H9 (cell line): ENCODE measurements at regions not wholly inside any gene's neighbourhood (a gene's known extent, or its start where the extent isn't known, plus 50 kb on each side); places are given as distances from the start of the nearest gene placed in this dataset.
A peak's percentile ranks its signal among the peaks of the same experiment; 100 is the strongest.

Source experiments
- DNase-seq: peaks from one replicate; pipeline ENCODE4 v3.0.0-alpha.2; 2017
- H2AFZ ChIP-seq: one replicate; pipeline ENCODE4 v1.6.1; 2013; ENCODE audit warnings: mild to moderate bottlenecking, low read length, control low read depth, moderate library complexity
- H2AK5ac ChIP-seq: 2 replicates; pipeline ENCODE4 v1.6.1; 2013; ENCODE audit warnings: low read length, control low read depth, mixed read lengths; ENCODE audit not compliant: insufficient read length
- H2BK120ac ChIP-seq: one replicate; pipeline ENCODE4 v1.6.1; 2013; ENCODE audit warnings: low read depth, mild to moderate bottlenecking, low read length, control low read depth, inconsistent platforms; ENCODE audit not compliant: poor library complexity, severe bottlenecking
- H2BK12ac ChIP-seq: 2 replicates; pipeline ENCODE4 v1.6.1; 2013; ENCODE audit warnings: low read length, control low read depth, mixed read lengths, low read depth; ENCODE audit not compliant: insufficient read length
- H2BK15ac ChIP-seq: 2 replicates; pipeline ENCODE4 v1.6.1; 2013; ENCODE audit warnings: low read depth, low read length, control low read depth
- H2BK20ac ChIP-seq: one replicate; pipeline ENCODE4 v1.6.1; 2013; ENCODE audit warnings: low read depth, mild to moderate bottlenecking, low read length, control low read depth, inconsistent platforms; ENCODE audit not compliant: poor library complexity, severe bottlenecking
- H2BK5ac ChIP-seq: 2 replicates; pipeline ENCODE4 v1.6.1; 2013; ENCODE audit warnings: low read length, control low read depth, mixed read lengths; ENCODE audit not compliant: insufficient read length
- H3K14ac ChIP-seq: 2 replicates; pipeline ENCODE4 v1.6.1; 2013; ENCODE audit warnings: low read length, control low read depth; ENCODE audit not compliant: insufficient read depth
- H3K18ac ChIP-seq: 2 replicates; pipeline ENCODE4 v1.6.1; 2013; ENCODE audit warnings: low read depth, mild to moderate bottlenecking, mixed read lengths, low read length, control low read depth; ENCODE audit not compliant: insufficient read length
- H3K23ac ChIP-seq: 2 replicates; pipeline ENCODE4 v1.6.1; 2013; ENCODE audit warnings: low read length, control low read depth, mixed read lengths, low read depth; ENCODE audit not compliant: insufficient read length
- H3K23me2 ChIP-seq: 2 replicates; pipeline ENCODE4 v1.6.1; 2013; ENCODE audit warnings: low read depth, mild to moderate bottlenecking, mixed read lengths, low read length, control low read depth; ENCODE audit not compliant: insufficient read length, poor library complexity, severe bottlenecking
- H3K27ac ChIP-seq: 2 replicates; pipeline ENCODE4 v1.5.1; 2013; ENCODE audit warnings: low read length, control low read depth, mixed read lengths, low read depth; ENCODE audit not compliant: insufficient read length
- H3K27me3 ChIP-seq: 2 replicates; pipeline ENCODE4 v1.6.1; 2013; ENCODE audit warnings: low read length, control low read depth, inconsistent platforms; ENCODE audit not compliant: insufficient read depth
- H3K4ac ChIP-seq: 2 replicates; pipeline ENCODE4 v1.6.1; 2013; ENCODE audit warnings: low read depth, mild to moderate bottlenecking, control low read depth, inconsistent platforms, low read length, moderate library complexity
- H3K4me1 ChIP-seq: 2 replicates; pipeline ENCODE4 v1.6.1; 2013; ENCODE audit warnings: low read length, control low read depth, inconsistent platforms; ENCODE audit not compliant: insufficient read depth
- H3K4me2 ChIP-seq: 2 replicates; pipeline ENCODE4 v1.6.1; 2013; ENCODE audit warnings: low read length, control low read depth, mixed read lengths; ENCODE audit not compliant: insufficient read length, insufficient read depth
- H3K56ac ChIP-seq: 2 replicates; pipeline ENCODE4 v1.6.1; 2013; ENCODE audit warnings: low read depth, mild to moderate bottlenecking, mixed read lengths, low read length, control low read depth; ENCODE audit not compliant: insufficient read length
- H3K79me1 ChIP-seq: 2 replicates; pipeline ENCODE4 v1.6.1; 2013; ENCODE audit warnings: low read depth, mild to moderate bottlenecking, moderate library complexity, low read length, control low read depth, inconsistent platforms; ENCODE audit not compliant: insufficient read depth, poor library complexity, severe bottlenecking
- H3K79me2 ChIP-seq: 2 replicates; pipeline ENCODE4 v1.6.1; 2013; ENCODE audit warnings: low read length, control low read depth, inconsistent platforms; ENCODE audit not compliant: insufficient read depth
- H3K9ac ChIP-seq: 2 replicates; pipeline ENCODE4 v1.6.1; 2013; ENCODE audit warnings: low read length, control low read depth, mixed read lengths; ENCODE audit not compliant: insufficient read length; ENCODE audit errors: extremely low read depth
- H3K9me3 ChIP-seq: one replicate; pipeline ENCODE4 v1.6.1; 2013; ENCODE audit warnings: low read depth, low read length, inconsistent platforms; ENCODE audit not compliant: control insufficient read depth
- H3T11ph ChIP-seq: one replicate; pipeline ENCODE4 v1.6.1; 2013; ENCODE audit warnings: mild to moderate bottlenecking, low read length, control low read depth, inconsistent platforms
- H4K20me1 ChIP-seq: one replicate; pipeline ENCODE4 v1.6.1; 2013; ENCODE audit not compliant: control insufficient read depth, insufficient read length, insufficient read depth
- H4K5ac ChIP-seq: 2 replicates; pipeline ENCODE4 v1.6.1; 2013; ENCODE audit warnings: low read depth, mild to moderate bottlenecking, mixed read lengths, low read length, control low read depth; ENCODE audit not compliant: insufficient read length
- H4K8ac ChIP-seq: replicated peaks from 2 replicates; pipeline ENCODE4 v1.6.1; 2013; ENCODE audit warnings: low read length, control low read depth, mixed read lengths, low read depth; ENCODE audit not compliant: insufficient read length
- H4K91ac ChIP-seq: 2 replicates; pipeline ENCODE4 v1.6.1; 2013; ENCODE audit warnings: low read depth, mild to moderate bottlenecking, moderate library complexity, mixed read lengths, low read length, control low read depth; ENCODE audit not compliant: insufficient read length
- H3K27ac Mint-ChIP-seq, 3 experiments: 2 replicates in 2 of 3; 3 replicates in 1 of 3; pipeline ENCODE4 v1.8.0; 2020 to 2021; ENCODE audit warnings: mixed read lengths in 3 of 3, mild to moderate bottlenecking in 1 of 3, moderate library complexity in 1 of 3
- H3K27me3 Mint-ChIP-seq: 2 replicates; pipeline ENCODE4 v1.8.0; 2021; ENCODE audit warnings: low read depth, mild to moderate bottlenecking, moderate library complexity, mixed read lengths
- H3K36me3 Mint-ChIP-seq, 3 experiments: 2 replicates in 2 of 3; 3 replicates in 1 of 3; pipeline ENCODE4 v1.8.0; 2020 to 2021; ENCODE audit warnings: low read depth in 3 of 3, mixed read lengths in 3 of 3; ENCODE audit not compliant: insufficient read depth in 1 of 3
- H3K4me1 Mint-ChIP-seq, 2 experiments: 2 replicates each; pipeline ENCODE4 v1.8.0; 2020; ENCODE audit warnings: mixed read lengths in 2 of 2
- H3K4me3 Mint-ChIP-seq, 2 experiments: 2 replicates in 1 of 2; 3 replicates in 1 of 2; pipeline ENCODE4 v1.8.0; 2020 to 2021; ENCODE audit warnings: mild to moderate bottlenecking in 2 of 2, mixed read lengths in 2 of 2, moderate library complexity in 1 of 2
- H3K9me3 Mint-ChIP-seq, 2 experiments: 2 replicates in 1 of 2; 3 replicates in 1 of 2; pipeline ENCODE4 v1.8.0; 2020; ENCODE audit warnings: mild to moderate bottlenecking in 2 of 2, mixed read lengths in 2 of 2, moderate library complexity in 1 of 2
- CTCF ChIP-seq: fragments of 200-600 bp; sonication (generic); conservative IDR thresholded peaks from 3 replicates; pipeline ENCODE4 v1.8.0; 2021; ENCODE audit warnings: antibody characterized with exemption, mild to moderate bottlenecking
- WGBS: extraction: QIAGEN DNeasy Blood & Tissue Kit; methylation state at CpG from one replicate; pipeline ENCODE4 v1.1.7; 2013; ENCODE audit warnings: missing lambda C conversion rate, low lambda C conversion rate, mixed read lengths; ENCODE audit not compliant: insufficient read length; ENCODE audit errors: extremely low coverage; 5-methylcytosine and 5-hydroxymethylcytosine counted together

- H3K4me1 ChIP-seq, result no peaks in the 10 kb centered on the region
These were observed 160.1 kb downstream of the DLL1 start for GRCh38 chr6:170130771-170131241.

More at GRCh38 chr6:170130771-170131241, 160.1 kb downstream of the DLL1 start:
- no peak overlapping the region for H2BK12ac ChIP-seq
- no peak overlapping the region for H3K56ac ChIP-seq
- peaks cover 8% of the 10 kb centered on the region for H3K27me3 Mint-ChIP-seq
- H2AK5ac ChIP-seq, result no peak overlapping the region
- no peaks in the 10 kb centered on the region for H3K27me3 ChIP-seq
- no peak overlapping the region; the same call in 1 of the 2 replicates for H3K14ac ChIP-seq
- no peak overlapping the region for H3K9ac ChIP-seq
- H2BK5ac ChIP-seq, result no peak overlapping the region
- no peak overlapping the region for H3K27ac Mint-ChIP-seq
- no peak overlapping the region for H2BK15ac ChIP-seq
- no peaks in the 10 kb centered on the region for H3K79me2 ChIP-seq
- H3K4me2 ChIP-seq, result no peak overlapping the region
- H3K79me1 ChIP-seq, result no peaks in the 10 kb centered on the region
- H3T11ph ChIP-seq, result no peak overlapping the region
- H3K4me3 Mint-ChIP-seq, result no peak overlapping the region
- no peak for TF ChIP-seq CTCF
- H4K8ac ChIP-seq, result no peak overlapping the region
- H3K4me1 Mint-ChIP-seq, result peaks cover 0 to 5% of the 10 kb centered on the region in 2 experiments; a peak in 3 of 4 replicates
- no peak overlapping the region for H3K4ac ChIP-seq
- H3K23me2 ChIP-seq, result no peaks in the 10 kb centered on the region
- H2BK120ac ChIP-seq, result no peak overlapping the region
- peaks cover 5 to 8% of the 10 kb centered on the region in 2 experiments for H3K9me3 Mint-ChIP-seq
- WGBS, result no CpG with 5 or more reads among the region's 9 CpGs
- no peak overlapping the region for H4K5ac ChIP-seq
- H3K9me3 ChIP-seq, result no peaks in the 10 kb centered on the region
- H3K18ac ChIP-seq, result no peak overlapping the region
- H3K27ac ChIP-seq, result no peak overlapping the region
- no peak overlapping the region for H2BK20ac ChIP-seq
- no peaks in the 10 kb centered on the region for H4K20me1 ChIP-seq
- H3K23ac ChIP-seq, result no peak overlapping the region
- peak; percentile 23 for DNase-seq
- no peak overlapping the region for H4K91ac ChIP-seq
- H2AFZ ChIP-seq, result no peak overlapping the region
- H3K36me3 Mint-ChIP-seq, result peaks cover 0 to 6% (median 4%) of the 10 kb centered on the region in 3 experiments; a peak in 4 of 7 replicates
